ENCODE measurements at regions not wholly inside any gene's neighbourhood (a gene's known extent, or its start where the extent isn't known, plus 50 kb on each side); places are given as distances from the start of the nearest gene placed in this dataset.

DNA sequence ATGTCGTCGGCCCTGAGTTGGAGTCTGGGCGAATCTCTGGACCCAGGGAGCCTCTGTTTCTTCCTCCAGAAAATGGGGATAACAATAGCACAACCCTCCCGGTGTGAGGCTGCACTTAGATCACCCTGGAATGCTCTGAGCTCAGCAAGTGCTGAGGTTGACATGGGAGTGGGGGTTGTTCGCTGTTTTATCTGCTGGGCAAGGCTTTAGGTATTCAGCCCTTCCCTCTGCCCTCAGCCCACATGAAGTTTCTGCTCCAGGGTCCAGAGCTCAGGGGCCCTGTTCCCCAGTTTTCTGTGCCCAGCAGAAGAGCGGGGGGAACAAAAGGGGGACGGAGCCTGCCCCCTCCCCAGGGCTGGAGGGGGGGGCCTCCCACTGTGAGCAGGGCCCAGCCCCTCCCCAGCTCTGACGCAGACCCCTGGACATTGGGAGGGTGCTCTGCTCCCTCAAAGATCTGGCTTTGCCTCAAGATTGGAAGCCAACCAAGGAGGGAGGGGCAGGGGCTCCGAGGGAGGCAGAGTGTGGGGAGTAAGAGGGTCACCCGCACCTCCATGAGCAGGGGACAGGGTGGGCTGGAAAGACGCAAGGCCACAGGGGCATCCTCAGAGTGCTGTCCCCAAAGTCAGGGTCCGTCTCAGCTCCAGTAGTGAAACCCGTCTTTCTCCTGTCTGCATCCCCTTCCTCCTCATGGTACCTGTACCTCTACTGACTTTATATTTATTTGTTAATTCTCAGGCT is 215.6 kb downstream of the C9orf50 start:
- Histone ChIP-seq H3K4me1 (ENCODE audit: insufficient read depth, low read length) (peaks cover 18% of the 10 kb centered on the region), H3K9ac (ENCODE audit: low read depth, low read length) (no peak overlapping the region)

GRCh38 chr9:129404621-129405020 is 216.3 kb downstream of the C9orf50 start:
- Histone ChIP-seq H3K36me3 (ENCODE audit: insufficient read depth, low read length) (no peaks in the 10 kb centered on the region), H3K9me3 (ENCODE audit: control insufficient read depth, insufficient read depth, low read length) (no peaks in the 10 kb centered on the region), H3K9ac (ENCODE audit: low read depth, low read length) (no peak overlapping the region), H3K4me1 (ENCODE audit: insufficient read depth, low read length) (peaks cover 22% of the 10 kb centered on the region)

More for the DNA sequence above, 215.6 kb downstream of the C9orf50 start:
- Histone ChIP-seq H3K36me3 (ENCODE audit: insufficient read depth, low read length) (no peaks in the 10 kb centered on the region), H3K9me3 (ENCODE audit: control insufficient read depth, insufficient read depth, low read length) (no peaks in the 10 kb centered on the region)

GRCh38 chr9:129403779-129404620 is 216.9 kb downstream of the C9orf50 start:
- Histone ChIP-seq H3K4me1 (ENCODE audit: insufficient read depth, low read length) (peaks cover 23% of the 10 kb centered on the region), H3K9ac (ENCODE audit: low read depth, low read length) (no peak overlapping the region), H3K36me3 (ENCODE audit: insufficient read depth, low read length) (no peaks in the 10 kb centered on the region), H3K9me3 (ENCODE audit: control insufficient read depth, insufficient read depth, low read length) (no peaks in the 10 kb centered on the region)

DNA sequence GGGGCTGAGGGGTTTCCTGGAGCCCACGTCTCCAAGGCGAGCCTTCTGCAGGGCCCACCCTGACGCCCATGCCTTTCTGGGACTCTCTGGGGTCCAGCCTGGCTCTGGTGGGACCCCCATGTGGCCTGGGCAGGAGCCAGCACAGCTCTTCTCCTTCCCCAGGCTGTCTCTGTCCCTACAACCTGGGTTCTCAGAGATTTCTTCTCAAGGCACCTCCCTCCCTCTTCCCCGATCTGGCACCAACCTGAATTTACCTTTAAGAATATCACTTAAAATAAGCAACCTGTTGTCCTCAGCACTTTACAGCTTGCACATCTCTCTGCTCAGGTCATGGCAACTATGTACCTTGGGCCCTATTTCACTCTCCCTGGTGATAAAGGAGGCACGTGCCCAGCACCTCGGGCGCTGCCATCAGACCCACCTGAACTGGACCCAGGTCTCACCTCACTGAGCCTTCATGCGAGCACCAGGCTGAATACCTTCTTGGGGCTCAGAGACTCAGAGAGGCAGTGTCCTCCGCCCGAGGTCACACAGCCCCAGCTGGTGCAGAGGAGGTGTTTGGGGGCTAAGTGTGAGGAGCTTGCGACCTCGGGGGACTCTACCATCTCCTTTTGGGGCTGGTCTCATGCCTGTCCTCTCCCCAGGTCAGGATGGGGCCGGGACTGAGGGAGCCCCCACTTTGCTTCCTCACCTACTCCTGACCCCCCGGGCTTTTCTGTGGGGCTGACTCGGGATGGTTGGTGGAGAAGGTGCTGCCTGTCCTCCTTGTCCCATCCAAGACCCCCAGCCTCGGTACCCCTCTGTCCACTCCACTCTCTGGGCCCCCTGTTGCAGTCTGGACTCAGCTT is 217.7 kb downstream of the C9orf50 start:
- Histone ChIP-seq H3K9ac (ENCODE audit: low read depth, low read length) (no peak overlapping the region; the same call in 1 of the 2 replicates), H3K4me1 (ENCODE audit: insufficient read depth, low read length) (peaks cover 28% of the 10 kb centered on the region)

DNA sequence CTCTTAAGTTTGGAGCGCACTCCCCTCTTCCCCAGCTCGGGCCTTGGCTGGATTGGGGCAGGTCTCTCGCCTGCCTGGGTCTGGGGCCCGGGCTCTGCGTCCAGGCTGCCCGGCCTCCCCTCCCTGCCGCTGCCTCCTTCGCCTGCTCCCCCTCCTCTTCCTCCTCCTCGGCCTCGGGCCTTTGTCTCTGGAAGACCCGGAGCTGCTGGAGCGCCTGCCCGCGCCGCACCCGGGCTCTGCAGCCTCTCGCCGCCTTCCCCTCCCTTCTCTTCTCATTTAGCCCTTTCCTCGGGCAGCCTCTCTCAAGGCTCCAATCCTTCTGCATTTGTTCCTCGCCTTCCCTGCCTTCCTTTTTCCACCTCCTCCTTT is 218.5 kb downstream of the C9orf50 start:
- Histone ChIP-seq H3K9ac (ENCODE audit: low read depth, low read length) (peak overlapping the region; percentile 25; the same call in 1 of the 2 replicates), H3K4me1 (ENCODE audit: insufficient read depth, low read length) (peaks cover 28% of the 10 kb centered on the region), H3K9me3 (ENCODE audit: control insufficient read depth, insufficient read depth, low read length) (no peaks in the 10 kb centered on the region), H3K36me3 (ENCODE audit: insufficient read depth, low read length) (no peaks in the 10 kb centered on the region)

More for the DNA sequence above, 217.7 kb downstream of the C9orf50 start:
- no peaks in the 10 kb centered on the region for H3K36me3 ChIP-seq (ENCODE audit: insufficient read depth, low read length)
- H3K9me3 ChIP-seq (ENCODE audit: control insufficient read depth, insufficient read depth, low read length): no peaks in the 10 kb centered on the region

DNA sequence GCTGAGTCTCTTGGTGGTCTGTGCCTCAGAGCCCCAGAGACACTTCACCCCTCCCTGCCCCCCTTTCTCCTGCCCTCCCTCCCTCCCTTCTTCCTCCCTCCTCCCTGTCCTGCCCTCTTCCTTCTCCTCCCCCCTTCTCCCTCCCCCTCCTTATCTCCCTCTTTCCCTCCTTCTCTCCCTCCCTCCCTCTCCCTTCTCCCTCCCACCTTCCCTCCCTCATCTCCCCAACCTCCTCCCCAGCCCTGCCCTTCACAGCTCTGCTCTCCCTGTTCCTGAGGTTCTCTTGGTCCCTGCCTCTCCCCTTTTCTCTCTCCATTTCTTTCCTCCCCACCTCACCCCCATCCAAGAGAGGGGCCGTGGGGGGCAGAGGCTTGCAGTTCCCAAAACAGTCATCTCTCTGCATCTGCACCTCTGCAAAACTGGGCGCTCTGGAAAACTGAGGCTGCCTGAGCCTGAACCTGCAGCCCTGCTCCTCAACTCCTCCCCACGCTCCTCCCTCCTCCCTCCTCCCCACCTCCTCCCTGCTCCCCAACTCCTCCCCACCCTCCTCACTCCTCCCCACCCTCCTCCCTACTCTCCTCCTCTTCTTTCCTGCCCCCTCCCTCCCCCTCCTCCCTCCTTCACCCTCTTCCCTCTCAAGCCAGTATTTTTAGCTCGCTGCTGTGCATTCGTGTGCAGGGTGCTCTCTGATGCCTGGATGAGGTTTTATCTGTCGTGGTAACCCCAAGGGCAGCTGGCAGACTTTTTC is 219.1 kb downstream of the C9orf50 start:
- Histone ChIP-seq H3K4me1 (ENCODE audit: insufficient read depth, low read length) (peaks cover 28% of the 10 kb centered on the region), H3K36me3 (ENCODE audit: insufficient read depth, low read length) (no peaks in the 10 kb centered on the region), H3K9ac (ENCODE audit: low read depth, low read length) (peak overlapping the region; percentile 25; the same call in 1 of the 2 replicates), H3K9me3 (ENCODE audit: control insufficient read depth, insufficient read depth, low read length) (no peaks in the 10 kb centered on the region)

DNA sequence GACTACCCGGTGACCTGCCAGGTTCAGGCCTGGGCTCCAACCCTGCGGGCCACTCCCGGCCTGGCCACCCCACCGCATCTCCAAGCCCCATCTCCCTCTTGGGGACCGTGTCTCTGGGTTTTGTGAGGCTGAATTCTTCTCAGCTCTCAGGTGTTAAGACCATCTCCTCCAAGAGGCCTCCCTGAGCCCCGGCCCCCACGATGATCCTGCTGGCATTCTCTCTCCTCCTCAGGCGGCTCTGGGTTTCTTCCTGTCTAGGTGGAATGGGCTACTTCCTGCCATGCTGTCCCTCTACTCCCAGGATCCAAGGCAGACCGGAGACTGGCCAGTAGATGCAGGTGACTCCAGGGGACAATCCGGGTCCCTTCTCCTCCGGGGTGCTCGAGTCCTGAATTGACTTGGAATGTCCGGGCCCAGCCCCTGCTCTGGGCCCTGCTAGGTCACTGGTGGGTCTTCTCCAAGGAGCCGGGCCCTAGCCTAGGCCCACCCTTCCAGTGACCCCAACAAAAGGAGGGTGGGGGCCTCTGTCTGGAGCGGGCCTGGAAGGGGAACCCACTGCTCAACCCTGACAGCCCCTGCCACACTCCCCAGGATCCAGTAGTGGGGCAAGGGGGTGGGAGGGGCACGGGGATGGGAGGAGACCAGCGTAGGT is 219.8 kb downstream of the C9orf50 start:
- Histone ChIP-seq H3K36me3 (ENCODE audit: insufficient read depth, low read length) (no peaks in the 10 kb centered on the region), H3K9ac (ENCODE audit: low read depth, low read length) (no peak overlapping the region), H3K4me1 (ENCODE audit: insufficient read depth, low read length) (peaks cover 28% of the 10 kb centered on the region), H3K9me3 (ENCODE audit: control insufficient read depth, insufficient read depth, low read length) (no peaks in the 10 kb centered on the region)

GRCh38 chr9:129400001-129400970 is 220.6 kb downstream of the C9orf50 start:
- no peak overlapping the region for H3K9ac ChIP-seq (ENCODE audit: low read depth, low read length)
- no peaks in the 10 kb centered on the region for H3K36me3 ChIP-seq (ENCODE audit: insufficient read depth, low read length)
- peaks cover 28% of the 10 kb centered on the region for H3K4me1 ChIP-seq (ENCODE audit: insufficient read depth, low read length)
- H3K9me3 ChIP-seq (ENCODE audit: control insufficient read depth, insufficient read depth, low read length): no peaks in the 10 kb centered on the region

DNA sequence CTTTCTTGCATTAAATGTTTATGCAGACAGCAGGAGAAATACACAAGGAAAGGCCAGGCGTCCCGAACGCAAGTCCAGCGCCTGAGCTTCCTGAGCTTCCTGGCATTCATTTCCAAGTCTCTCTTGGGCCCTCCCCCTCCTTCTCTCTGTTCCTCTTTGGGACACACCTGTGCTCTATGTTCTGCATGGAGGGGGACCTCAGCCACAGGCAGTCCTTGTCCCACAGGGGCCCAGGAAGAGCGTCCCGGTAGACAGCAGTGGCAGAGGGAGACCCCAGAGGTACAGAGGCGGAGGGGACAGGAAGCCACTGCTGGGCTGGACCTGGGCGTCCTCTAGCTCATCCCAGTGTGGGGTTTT is 221.3 kb downstream of the C9orf50 start:
- Histone ChIP-seq H3K9me3 (ENCODE audit: control insufficient read depth, insufficient read depth, low read length) (no peaks in the 10 kb centered on the region), H3K9ac (ENCODE audit: low read depth, low read length) (no peak overlapping the region), H3K4me1 (ENCODE audit: insufficient read depth, low read length) (peaks cover 28% of the 10 kb centered on the region), H3K36me3 (ENCODE audit: insufficient read depth, low read length) (no peaks in the 10 kb centered on the region)

DNA sequence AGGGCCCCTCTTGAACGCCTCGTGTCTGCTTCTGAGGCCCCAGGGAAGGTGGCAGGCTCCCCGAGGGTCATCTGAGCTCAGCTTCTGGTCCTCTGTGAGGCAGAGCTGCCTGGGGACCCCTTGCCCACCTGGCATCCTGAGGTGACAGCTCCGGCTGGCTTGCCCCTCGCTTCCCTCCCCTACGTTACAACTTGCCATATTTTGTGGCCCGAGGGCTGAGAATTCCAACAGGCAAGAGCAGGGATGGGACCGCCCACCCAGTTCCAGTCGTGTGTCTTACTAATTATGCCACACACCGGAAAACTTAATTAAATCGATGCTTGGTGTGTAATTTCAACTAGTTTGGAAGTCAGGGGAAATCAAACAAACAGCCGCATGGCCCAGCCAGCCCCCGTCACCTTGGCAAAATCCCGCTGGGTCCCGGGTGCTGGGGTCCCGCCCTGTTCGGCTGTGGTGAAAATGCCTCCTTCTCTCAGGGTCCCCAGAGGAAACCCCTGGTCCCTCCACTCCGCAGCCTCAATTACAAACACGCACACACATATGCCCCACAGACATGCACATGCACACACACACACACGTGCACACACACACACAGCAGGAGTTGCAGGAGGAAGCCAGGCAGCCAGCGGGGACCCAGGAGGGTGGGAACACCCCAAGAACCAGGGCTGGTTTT is 221.0 kb upstream of the IER5L start:
- H3K9me3 ChIP-seq (ENCODE audit: control insufficient read depth, insufficient read depth, low read length): no peaks in the 10 kb centered on the region
- peaks cover 28% of the 10 kb centered on the region for H3K4me1 ChIP-seq (ENCODE audit: insufficient read depth, low read length)
- no peak overlapping the region for H3K9ac ChIP-seq (ENCODE audit: low read depth, low read length)
- H3K36me3 ChIP-seq (ENCODE audit: insufficient read depth, low read length): no peaks in the 10 kb centered on the region

GRCh38 chr9:129398101-129398960 is 220.3 kb upstream of the IER5L start:
- no peaks in the 10 kb centered on the region for H3K9me3 ChIP-seq (ENCODE audit: control insufficient read depth, insufficient read depth, low read length)
- H3K4me1 ChIP-seq (ENCODE audit: insufficient read depth, low read length): peaks cover 22% of the 10 kb centered on the region
- no peaks in the 10 kb centered on the region for H3K36me3 ChIP-seq (ENCODE audit: insufficient read depth, low read length)
- no peak overlapping the region for H3K9ac ChIP-seq (ENCODE audit: low read depth, low read length)

All from ES-I3 (cell line).